ENCODE measurements at regions not wholly inside any gene's neighbourhood (a gene's known extent, or its start where the extent isn't known, plus 50 kb on each side); places are given as distances from the start of the nearest gene placed in this dataset.

DNA sequence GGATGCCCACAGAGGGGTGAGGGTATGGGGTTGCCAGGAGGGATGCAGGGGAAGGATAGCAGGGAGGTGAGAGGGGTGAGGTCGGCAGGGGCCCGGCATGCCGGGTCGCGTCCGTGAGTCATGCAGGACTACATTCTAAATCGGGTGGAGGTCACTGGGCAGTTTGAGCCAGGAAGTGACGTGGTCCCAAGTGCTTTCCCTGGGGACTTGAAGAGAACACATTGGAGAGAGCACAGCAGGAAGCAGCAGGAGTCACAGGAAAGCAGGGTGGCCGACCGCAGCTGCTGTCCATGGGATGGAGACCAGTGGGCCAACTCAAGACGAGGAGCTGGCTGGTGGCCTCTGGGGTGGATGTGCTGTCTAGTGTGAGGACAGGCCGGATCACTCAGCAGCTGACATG is 92.0 kb upstream of the WASF3 start:
- TF ChIP-seq, protein P1, sequence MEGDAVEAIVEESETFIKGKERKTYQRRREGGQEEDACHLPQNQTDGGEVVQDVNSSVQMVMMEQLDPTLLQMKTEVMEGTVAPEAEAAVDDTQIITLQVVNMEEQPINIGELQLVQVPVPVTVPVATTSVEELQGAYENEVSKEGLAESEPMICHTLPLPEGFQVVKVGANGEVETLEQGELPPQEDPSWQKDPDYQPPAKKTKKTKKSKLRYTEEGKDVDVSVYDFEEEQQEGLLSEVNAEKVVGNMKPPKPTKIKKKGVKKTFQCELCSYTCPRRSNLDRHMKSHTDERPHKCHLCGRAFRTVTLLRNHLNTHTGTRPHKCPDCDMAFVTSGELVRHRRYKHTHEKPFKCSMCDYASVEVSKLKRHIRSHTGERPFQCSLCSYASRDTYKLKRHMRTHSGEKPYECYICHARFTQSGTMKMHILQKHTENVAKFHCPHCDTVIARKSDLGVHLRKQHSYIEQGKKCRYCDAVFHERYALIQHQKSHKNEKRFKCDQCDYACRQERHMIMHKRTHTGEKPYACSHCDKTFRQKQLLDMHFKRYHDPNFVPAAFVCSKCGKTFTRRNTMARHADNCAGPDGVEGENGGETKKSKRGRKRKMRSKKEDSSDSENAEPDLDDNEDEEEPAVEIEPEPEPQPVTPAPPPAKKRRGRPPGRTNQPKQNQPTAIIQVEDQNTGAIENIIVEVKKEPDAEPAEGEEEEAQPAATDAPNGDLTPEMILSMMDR (IDR thresholded peaks at IDR 0.05 in 2 of 3, conservative IDR thresholded peaks at IDR 0.05 in 1 of 3; ENCODE audit: borderline replicate concordance in 1 of 3, insufficient read depth in 1 of 3, low read depth in 2 of 3, low read length in 2 of 3): no peak
- TF ChIP-seq POLR2A (IDR thresholded peaks at IDR 0.05; ENCODE audit: borderline replicate concordance, extremely low read depth, insufficient read depth, insufficient read length): no peak
- TF ChIP-seq ELF1 (IDR thresholded peaks at IDR 0.05; ENCODE audit: borderline replicate concordance, low read depth): no peak
- TF ChIP-seq POLR2AphosphoS5 (IDR thresholded peaks at IDR 0.05; ENCODE audit: low read depth, low read length): no peak
- TF ChIP-seq, protein P2, sequence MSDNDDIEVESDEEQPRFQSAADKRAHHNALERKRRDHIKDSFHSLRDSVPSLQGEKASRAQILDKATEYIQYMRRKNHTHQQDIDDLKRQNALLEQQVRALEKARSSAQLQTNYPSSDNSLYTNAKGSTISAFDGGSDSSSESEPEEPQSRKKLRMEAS (IDR thresholded peaks at IDR 0.05): no peak
- TF ChIP-seq, protein P3, sequence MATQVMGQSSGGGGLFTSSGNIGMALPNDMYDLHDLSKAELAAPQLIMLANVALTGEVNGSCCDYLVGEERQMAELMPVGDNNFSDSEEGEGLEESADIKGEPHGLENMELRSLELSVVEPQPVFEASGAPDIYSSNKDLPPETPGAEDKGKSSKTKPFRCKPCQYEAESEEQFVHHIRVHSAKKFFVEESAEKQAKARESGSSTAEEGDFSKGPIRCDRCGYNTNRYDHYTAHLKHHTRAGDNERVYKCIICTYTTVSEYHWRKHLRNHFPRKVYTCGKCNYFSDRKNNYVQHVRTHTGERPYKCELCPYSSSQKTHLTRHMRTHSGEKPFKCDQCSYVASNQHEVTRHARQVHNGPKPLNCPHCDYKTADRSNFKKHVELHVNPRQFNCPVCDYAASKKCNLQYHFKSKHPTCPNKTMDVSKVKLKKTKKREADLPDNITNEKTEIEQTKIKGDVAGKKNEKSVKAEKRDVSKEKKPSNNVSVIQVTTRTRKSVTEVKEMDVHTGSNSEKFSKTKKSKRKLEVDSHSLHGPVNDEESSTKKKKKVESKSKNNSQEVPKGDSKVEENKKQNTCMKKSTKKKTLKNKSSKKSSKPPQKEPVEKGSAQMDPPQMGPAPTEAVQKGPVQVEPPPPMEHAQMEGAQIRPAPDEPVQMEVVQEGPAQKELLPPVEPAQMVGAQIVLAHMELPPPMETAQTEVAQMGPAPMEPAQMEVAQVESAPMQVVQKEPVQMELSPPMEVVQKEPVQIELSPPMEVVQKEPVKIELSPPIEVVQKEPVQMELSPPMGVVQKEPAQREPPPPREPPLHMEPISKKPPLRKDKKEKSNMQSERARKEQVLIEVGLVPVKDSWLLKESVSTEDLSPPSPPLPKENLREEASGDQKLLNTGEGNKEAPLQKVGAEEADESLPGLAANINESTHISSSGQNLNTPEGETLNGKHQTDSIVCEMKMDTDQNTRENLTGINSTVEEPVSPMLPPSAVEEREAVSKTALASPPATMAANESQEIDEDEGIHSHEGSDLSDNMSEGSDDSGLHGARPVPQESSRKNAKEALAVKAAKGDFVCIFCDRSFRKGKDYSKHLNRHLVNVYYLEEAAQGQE (IDR thresholded peaks at IDR 0.05; ENCODE audit: low read depth): no peak
- TF ChIP-seq SIN3A (IDR thresholded peaks at IDR 0.05; ENCODE audit: low read depth): no peak
- TF ChIP-seq EZH2 (IDR thresholded peaks at IDR 0.05): no peak
- TF ChIP-seq EZH2phosphoT487 (IDR thresholded peaks at IDR 0.05; ENCODE audit: borderline replicate concordance): no peak
- no peak for TF ChIP-seq FOSL1 (IDR thresholded peaks at IDR 0.05; ENCODE audit: low read depth)
- TF ChIP-seq CEBPB (IDR thresholded peaks at IDR 0.05; ENCODE audit: low read depth): no peak
- TF ChIP-seq TCF7L2 (IDR thresholded peaks at IDR 0.05; ENCODE audit: borderline replicate concordance, extremely low read depth, insufficient read depth, insufficient read length): no peak
